GM12878 (cell line): ENCODE measurements at regions not wholly inside any gene's neighbourhood (a gene's known extent, or its start where the extent isn't known, plus 50 kb on each side); places are given as distances from the start of the nearest gene placed in this dataset.
A peak's percentile ranks its signal among the peaks of the same experiment; 100 is the strongest.

Source experiments
- ATAC-seq: fragments of 200-7000 bp; cut with Tn5 transposase; 3 replicates; pipeline ENCODE4 v1.9.1; 2020; ENCODE audit warnings: mild to moderate bottlenecking, moderate library complexity
- BruUV-seq: library from RNA; stranded (reverse); fragments of 400-500 nt; replicated peaks from 2 replicates; lab custom pipeline; 2021; lab: Mats Ljungman, UMichigan
- CTCF ChIA-PET: fragments of 300-600 bp; sonication (Branson Sonifier 250); formaldehyde crosslinking; extraction: SDS; loops from one replicate; lab custom pipeline; 2021; ENCODE audit warnings: inconsistent platforms; lab: Yijun Ruan, JAX
- POLR2A ChIA-PET: fragments of 350-600 bp; formaldehyde crosslinking; extraction: SDS; loops from one replicate; lab custom pipeline; 2021; ENCODE audit warnings: inconsistent platforms; lab: Charles Lee
- RAD21 ChIA-PET: fragments of 300-600 bp; sonication (Branson Sonifier 250); formaldehyde crosslinking; loops from one replicate; lab custom pipeline; 2023; ENCODE audit warnings: antibody characterized with exemption; ENCODE audit not compliant: unreplicated experiment; lab: Charles Lee
- SMC1A ChIA-PET: fragments of 300-600 bp; sonication (Branson Sonifier 250); formaldehyde crosslinking; loops from one replicate; lab custom pipeline; 2023; ENCODE audit not compliant: unreplicated experiment, uncharacterized antibody; lab: Charles Lee
- DNase-seq: peaks from one replicate; pipeline ENCODE4 v3.0.0-alpha.2; 2011; ENCODE audit warnings: low read depth, low spot score
- FAIRE-seq: peaks from 3 replicates; lab custom pipeline; 2011; peaks lifted over from hg19 to GRCh38; lab: Jason Lieb, UNC
- H2AFZ ChIP-seq: 2 replicates; pipeline ENCODE4 v1.6.0; 2011; ENCODE audit warnings: low read depth, low read length, control low read depth; ENCODE audit not compliant: control insufficient read depth
- H3K27ac ChIP-seq: 2 replicates; pipeline ENCODE4 v1.5.1; 2011; ENCODE audit warnings: control low read depth; ENCODE audit not compliant: control insufficient read depth, insufficient read depth
- H3K27me3 ChIP-seq, 2 experiments: replicated peaks in 1 of 2; 2 replicates each; pipeline versions ENCODE4 v1.6.0 to v1.6.1; 2011; ENCODE audit warnings: low read length in 1 of 2; ENCODE audit not compliant: control insufficient read depth in 2 of 2, insufficient read depth in 2 of 2
- H3K36me3 ChIP-seq, 2 experiments: 2 replicates each; pipeline ENCODE4 v1.5.1; 2011; ENCODE audit warnings: low read length in 1 of 2; ENCODE audit not compliant: control insufficient read depth in 2 of 2, insufficient read depth in 2 of 2
- H3K4me1 ChIP-seq: 2 replicates; pipeline ENCODE4 v1.6.1; 2011; ENCODE audit warnings: mild to moderate bottlenecking, low read length, moderate library complexity, mixed read lengths; ENCODE audit not compliant: control insufficient read depth, insufficient read depth
- H3K4me2 ChIP-seq: 2 replicates; pipeline ENCODE4 v1.6.0; 2011; ENCODE audit warnings: control low read depth; ENCODE audit not compliant: control insufficient read depth, insufficient read depth
- H3K4me3 ChIP-seq: fragments of 200-600 bp; sonication (generic); 2 replicates; pipeline ENCODE4 v1.5.1; 2016
- H3K79me2 ChIP-seq: 2 replicates; pipeline ENCODE4 v1.6.0; 2011; ENCODE audit warnings: low read length; ENCODE audit not compliant: control insufficient read depth, insufficient read depth
- H3K9ac ChIP-seq: 2 replicates; pipeline ENCODE4 v1.8.0; 2011; ENCODE audit warnings: low read length, control low read depth, mixed read lengths; ENCODE audit not compliant: control insufficient read depth, insufficient read depth
- H3K9me3 ChIP-seq: replicated peaks from 3 replicates; pipeline ENCODE4 v1.5.1; 2011; ENCODE audit warnings: mild to moderate bottlenecking, low read length; ENCODE audit not compliant: control insufficient read depth, insufficient read depth
- H4K20me1 ChIP-seq: 2 replicates; pipeline ENCODE4 v1.6.0; 2011; ENCODE audit not compliant: control insufficient read depth, insufficient read depth
- BCLAF1 ChIP-seq: fragments of 450-650 bp; IDR thresholded peaks from 2 replicates; pipeline ENCODE4 v1.6.1; 2017; ENCODE audit warnings: antibody characterized with exemption, mild to moderate bottlenecking, moderate library complexity
- CUX1 ChIP-seq: IDR thresholded peaks from 2 replicates; pipeline ENCODE4 v1.6.1; 2012; ENCODE audit warnings: improper control_type of control experiment, low read depth, low read length; ENCODE audit not compliant: insufficient replicate concordance
- EZH2 ChIP-seq: IDR thresholded peaks from 2 replicates; pipeline ENCODE4 v1.6.1; 2012; ENCODE audit warnings: low read depth, mild to moderate bottlenecking, control low read depth, inconsistent platforms, low read length, borderline replicate concordance; ENCODE audit not compliant: control insufficient read depth
- GABPA ChIP-seq: IDR thresholded peaks from 2 replicates; pipeline ENCODE4 v1.6.1; 2014; ENCODE audit warnings: antibody characterized with exemption, low read depth, mild to moderate bottlenecking, inconsistent platforms
- IRF3 ChIP-seq: fragments of 450-650 bp; IDR thresholded peaks from 2 replicates; pipeline ENCODE4 v1.6.1; 2014; ENCODE audit warnings: mild to moderate bottlenecking
- MLLT1 ChIP-seq: fragments of 450-650 bp; IDR thresholded peaks from 2 replicates; pipeline ENCODE4 v1.6.1; 2016; ENCODE audit warnings: mild to moderate bottlenecking
- RB1 ChIP-seq: fragments of 450-650 bp; formaldehyde crosslinking; IDR thresholded peaks from 2 replicates; pipeline ENCODE4 v1.6.1; 2017; ENCODE audit warnings: mild to moderate bottlenecking, borderline replicate concordance
- RFX5 ChIP-seq: IDR thresholded peaks from 2 replicates; pipeline ENCODE4 v1.6.1; 2011; ENCODE audit warnings: low read depth, low read length, improper control_type of control experiment
- STAT1 ChIP-seq: fragments of 450-650 bp; conservative IDR thresholded peaks from 2 replicates; pipeline ENCODE4 v1.6.1; 2014; ENCODE audit warnings: antibody characterized with exemption, mild to moderate bottlenecking
- TAF1 ChIP-seq: IDR thresholded peaks from 2 replicates; pipeline ENCODE4 v1.6.1; 2011; ENCODE audit warnings: mild to moderate bottlenecking, low read depth, low read length, borderline replicate concordance
- ZNF24 ChIP-seq: fragments of 450-650 bp; IDR thresholded peaks from 2 replicates; pipeline ENCODE4 v1.6.1; 2017; ENCODE audit warnings: antibody characterized with exemption, mild to moderate bottlenecking
- WGBS: methylation state at CpG from one replicate; pipeline ENCODE4 v1.1.6; 2016; ENCODE audit warnings: low lambda C conversion rate; ENCODE audit not compliant: insufficient replicate concordance, insufficient coverage; ENCODE audit errors: missing lambda C conversion rate; 5-methylcytosine and 5-hydroxymethylcytosine counted together
- in situ Hi-C: fragments of 300-500 bp; cut with MboI; formaldehyde crosslinking; loops from 9 replicates; pipeline ENCODE4 v1.14.3; 2018; ENCODE audit warnings: mixed read lengths
- intact Hi-C: fragments of 100-400 bp; cut with micrococcal nuclease; formaldehyde crosslinking; loops from one replicate; pipeline ENCODE4 v1.14.2; 2022; ENCODE audit not compliant: unreplicated experiment

- no peak for TF ChIP-seq BCLAF1
Observed at GRCh38 chr2:191591025-191591424, 86.9 kb upstream of the NABP1 start (continued).

GRCh38 chr2:191593622-191594385, 84.1 kb upstream of the NABP1 start:
- H3K4me1 ChIP-seq, result no peaks in the 10 kb centered on the region
- H3K9ac ChIP-seq, result no peak overlapping the region
- no peak overlapping the region for H2AFZ ChIP-seq
- POLR2A ChIA-PET, result no interaction called here
- H4K20me1 ChIP-seq, result no peaks in the 10 kb centered on the region
- BruUV-seq, result no TSS peak
- no peaks in the 10 kb centered on the region for H3K79me2 ChIP-seq
- SMC1A ChIA-PET, result no interaction called here
- 51% methylated on average over 5 of the region's 5 CpGs for WGBS
- RAD21 ChIA-PET, result no interaction called here
- no peaks in the 10 kb centered on the region for H3K27me3 ChIP-seq
- in situ Hi-C loops, result no loop called here
- peak; percentile 54 for ATAC-seq
- DNase-seq, result no peak
- no peaks in the 10 kb centered on the region for H3K36me3 ChIP-seq
- H3K4me2 ChIP-seq, result no peak overlapping the region
- H3K9me3 ChIP-seq, result no peaks in the 10 kb centered on the region
- CTCF ChIA-PET, result no interaction called here
- no peak overlapping the region for H3K27ac ChIP-seq
- no peak for FAIRE-seq
- intact Hi-C loops, result no loop called here
- no peak overlapping the region for H3K4me3 ChIP-seq
- TF ChIP-seq TAF1 (no peak), RFX5 (no peak), IRF3 (no peak), STAT1 (no peak), RB1 (no peak), MLLT1 (no peak), GABPA (no peak), ZNF24 (no peak), CUX1 (no peak), EZH2 (no peak)
